GM23338 (cell line): ENCODE measurements at regions not wholly inside any gene's neighbourhood (a gene's known extent, or its start where the extent isn't known, plus 50 kb on each side); places are given as distances from the start of the nearest gene placed in this dataset.

Experiments used
- ATAC-seq: fragments of 200-7000 bp; cut with Tn5 transposase; 3 replicates; pipeline ENCODE4 v1.9.1; 2020
- DNase-seq: peaks from one replicate; pipeline ENCODE4 v3.0.0-alpha.2; 2015; ENCODE audit warnings: low spot score
- H2AFZ ChIP-seq: fragments of 200-600 bp; sonication (generic); 2 replicates; pipeline ENCODE4 v1.8.0; 2016; ENCODE audit warnings: antibody characterized with exemption, mild to moderate bottlenecking, moderate library complexity
- H3F3A ChIP-seq: fragments of 200-600 bp; sonication (generic); replicated peaks from 2 replicates; pipeline ENCODE4 v1.8.0; 2017; ENCODE audit warnings: antibody characterized with exemption, mixed run types, low read depth
- H3K27ac ChIP-seq: fragments of 200-600 bp; sonication (generic); 2 replicates; pipeline ENCODE4 v1.6.1; 2016; ENCODE audit warnings: low read depth
- H3K27me3 ChIP-seq: fragments of 200-600 bp; sonication (generic); 2 replicates; pipeline ENCODE4 v1.8.0; 2016; ENCODE audit warnings: mild to moderate bottlenecking, mixed run types, moderate library complexity; ENCODE audit not compliant: insufficient read depth
- H3K36me3 ChIP-seq: fragments of 200-600 bp; sonication (generic); 2 replicates; pipeline ENCODE4 v1.8.0; 2016; ENCODE audit warnings: mild to moderate bottlenecking; ENCODE audit not compliant: insufficient read depth
- H3K4me1 ChIP-seq: fragments of 200-600 bp; sonication (generic); 2 replicates; pipeline ENCODE4 v1.8.0; 2016; ENCODE audit warnings: mild to moderate bottlenecking, moderate library complexity; ENCODE audit not compliant: insufficient read depth
- H3K4me2 ChIP-seq: fragments of 200-600 bp; sonication (generic); 2 replicates; pipeline ENCODE4 v1.7.1; 2017; ENCODE audit warnings: mixed run types
- H3K4me3 ChIP-seq: fragments of 200-600 bp; sonication (generic); 2 replicates; pipeline ENCODE4 v1.6.1; 2016; ENCODE audit warnings: mixed run types
- H3K79me2 ChIP-seq: fragments of 200-600 bp; sonication (generic); replicated peaks from 2 replicates; pipeline ENCODE4 v1.8.0; 2017; ENCODE audit warnings: mild to moderate bottlenecking; ENCODE audit not compliant: insufficient read depth
- H3K9me2 ChIP-seq: fragments of 200-600 bp; sonication (generic); 2 replicates; pipeline ENCODE4 v1.8.0; 2017; ENCODE audit not compliant: insufficient read depth
- H4K20me1 ChIP-seq: fragments of 200-600 bp; sonication (generic); replicated peaks from 2 replicates; pipeline ENCODE4 v1.8.0; 2017; ENCODE audit warnings: mild to moderate bottlenecking; ENCODE audit not compliant: insufficient read depth
- H3K27ac Mint-ChIP-seq: 2 replicates; pipeline ENCODE4 v1.8.0; 2020; ENCODE audit warnings: inconsistent platforms, mild to moderate bottlenecking, moderate library complexity, mixed read lengths
- H3K27me3 Mint-ChIP-seq: 3 replicates; pipeline ENCODE4 v1.8.0; 2022; ENCODE audit warnings: low read depth, mild to moderate bottlenecking, moderate library complexity, mixed read lengths, inconsistent platforms; ENCODE audit not compliant: insufficient read depth, poor library complexity
- H3K36me3 Mint-ChIP-seq: 3 replicates; pipeline ENCODE4 v1.8.0; 2021; ENCODE audit warnings: low read depth, mild to moderate bottlenecking, inconsistent platforms, moderate library complexity, mixed read lengths
- H3K4me1 Mint-ChIP-seq: 3 replicates; pipeline ENCODE4 v1.8.0; 2020; ENCODE audit warnings: mild to moderate bottlenecking, inconsistent platforms, mixed read lengths
- H3K4me3 Mint-ChIP-seq: 3 replicates; pipeline ENCODE4 v1.8.0; 2021; ENCODE audit warnings: moderate library complexity, mild to moderate bottlenecking, inconsistent platforms, mixed read lengths
- H3K9me3 Mint-ChIP-seq: 3 replicates; pipeline ENCODE4 v1.8.0; 2020; ENCODE audit warnings: moderate library complexity, mild to moderate bottlenecking, inconsistent platforms, mixed read lengths
- CREB1 ChIP-seq: fragments of 250-450 bp; sonication (Bioruptor Pico); IDR thresholded peaks from 2 replicates; pipeline ENCODE4 v1.5.0; 2020; ENCODE audit warnings: low read depth, mild to moderate bottlenecking, moderate library complexity
- CTCF ChIP-seq, 2 experiments: fragments of 200-600 bp in 1 of 2; sonication (generic) in 1 of 2; conservative IDR thresholded peaks; 2 replicates each; pipeline versions ENCODE4 v1.5.1 to v1.6.1; 2016 to 2017; ENCODE audit warnings: antibody characterized with exemption in 2 of 2, low read depth in 2 of 2, mild to moderate bottlenecking in 2 of 2, moderate library complexity in 1 of 2
- ETS1 ChIP-seq: IDR thresholded peaks from 2 replicates; pipeline ENCODE4 v1.6.1; 2016; ENCODE audit warnings: antibody characterized with exemption
- EZH2 ChIP-seq: fragments of 200-600 bp; sonication (generic); IDR thresholded peaks from one replicate; pipeline ENCODE4 v1.8.0; 2017; ENCODE audit warnings: antibody characterized with exemption, mild to moderate bottlenecking, low read depth; ENCODE audit not compliant: unreplicated experiment
- EZH2phosphoT487 ChIP-seq: fragments of 200-600 bp; sonication (generic); IDR thresholded peaks from one replicate; pipeline ENCODE4 v1.8.1; 2018; ENCODE audit warnings: antibody characterized with exemption; ENCODE audit not compliant: unreplicated experiment
- POLR2AphosphoS5 ChIP-seq: IDR thresholded peaks from 2 replicates; pipeline ENCODE4 v1.6.1; 2016; ENCODE audit warnings: antibody characterized with exemption, low read depth
- REST ChIP-seq: IDR thresholded peaks from one replicate; pipeline ENCODE4 v1.6.1; 2018; ENCODE audit warnings: antibody characterized with exemption; ENCODE audit not compliant: unreplicated experiment
- STAT1 ChIP-seq: IDR thresholded peaks from one replicate; pipeline ENCODE4 v1.6.1; 2016; ENCODE audit warnings: antibody characterized with exemption; ENCODE audit not compliant: unreplicated experiment
- ZNF331 ChIP-seq: fragments of 250-450 bp; sonication (Bioruptor Pico); IDR thresholded peaks from 2 replicates; pipeline ENCODE4 v1.5.0; 2020; ENCODE audit warnings: low read depth, mild to moderate bottlenecking, moderate library complexity
- TF ChIP-seq, protein P1 (sequence below): fragments of 250-450 bp; sonication (Bioruptor Pico); IDR thresholded peaks from 2 replicates; pipeline ENCODE4 v1.5.0; 2020; ENCODE audit warnings: mild to moderate bottlenecking, moderate library complexity

DNA sequence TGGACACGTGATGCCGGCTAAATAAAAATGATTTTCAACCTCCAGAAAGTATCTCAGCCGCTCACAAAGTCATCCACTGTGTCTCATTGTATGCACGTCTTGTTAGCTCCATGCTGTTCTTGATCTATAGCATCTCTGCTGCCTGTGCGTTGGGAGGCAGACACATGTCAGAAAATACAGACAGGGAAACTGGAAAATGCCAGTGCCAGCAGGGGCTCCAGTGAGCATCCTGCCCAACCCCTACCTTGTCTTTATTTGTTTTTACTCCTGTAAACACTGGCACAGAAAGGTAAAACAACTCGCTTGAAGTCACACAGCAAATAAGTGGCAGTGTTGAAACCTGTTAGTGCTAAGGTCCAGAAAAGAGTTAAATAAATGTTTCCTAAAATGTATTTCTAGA is 208.1 kb upstream of the ASIC2 start:
- Mint-ChIP-seq H3K4me3 (no peak overlapping the region), H3K4me1 (no peaks in the 10 kb centered on the region), H3K27me3 (peaks cover 6% of the 10 kb centered on the region), H3K9me3 (no peaks in the 10 kb centered on the region; the same call in 2 of the 3 replicates), H3K36me3 (no peaks in the 10 kb centered on the region), H3K27ac (no peak overlapping the region)
- H3K27ac ChIP-seq, result no peak overlapping the region
- ATAC-seq (no peak), DNase-seq (peak; percentile 27)
- no peak overlapping the region for H3K4me3 ChIP-seq
- H3K79me2 ChIP-seq, result no peaks in the 10 kb centered on the region
- H3K36me3 ChIP-seq, result no peaks in the 10 kb centered on the region
- H4K20me1 ChIP-seq, result no peaks in the 10 kb centered on the region
- no peak overlapping the region for H2AFZ ChIP-seq
- H3K27me3 ChIP-seq, result no peaks in the 10 kb centered on the region
- no peaks in the 10 kb centered on the region for H3F3A ChIP-seq
- no peaks in the 10 kb centered on the region for H3K4me1 ChIP-seq
- TF ChIP-seq POLR2AphosphoS5 (no peak), CTCF (conservative IDR thresholded peaks at IDR 0.05; ENCODE audit: low read depth in 2 of 2) (0 out of 4 replicates have a peak, but pooled peaks have one; percentile 6 to 20)
- H3K4me2 ChIP-seq, result no peak overlapping the region
- H3K9me2 ChIP-seq, result no peaks in the 10 kb centered on the region

DNA sequence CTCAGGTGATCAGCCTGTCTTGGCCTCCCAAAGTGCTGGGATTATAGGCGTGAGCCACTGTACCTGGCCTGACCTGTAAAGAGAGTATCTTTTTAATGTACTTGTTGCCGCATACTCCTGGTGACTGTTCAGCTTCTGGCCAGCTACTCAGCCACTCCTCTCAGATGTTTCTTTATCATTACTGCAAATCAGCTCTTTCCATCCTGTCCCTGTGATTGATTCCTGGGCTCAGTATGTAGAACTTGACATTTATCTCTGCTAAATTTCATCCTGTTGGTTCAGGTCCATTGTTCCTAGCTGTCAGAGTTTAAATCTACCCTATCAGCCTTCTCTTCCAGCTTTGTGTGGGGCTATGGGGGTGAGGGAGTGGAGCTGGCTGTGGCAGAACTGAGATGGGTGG is 211.5 kb upstream of the ASIC2 start:
- peaks cover 4% of the 10 kb centered on the region for H3K27me3 Mint-ChIP-seq
- no peak overlapping the region for H3K27ac Mint-ChIP-seq
- Histone ChIP-seq H3K27me3 (no peaks in the 10 kb centered on the region), H3K4me3 (no peak overlapping the region), H3K4me1 (no peaks in the 10 kb centered on the region), H2AFZ (no peak overlapping the region), H3F3A (no peaks in the 10 kb centered on the region), H3K9me2 (no peaks in the 10 kb centered on the region), H3K36me3 (no peaks in the 10 kb centered on the region), H3K4me2 (no peak overlapping the region), H4K20me1 (no peaks in the 10 kb centered on the region), H3K79me2 (no peaks in the 10 kb centered on the region), H3K27ac (no peak overlapping the region)
- no peaks in the 10 kb centered on the region for H3K36me3 Mint-ChIP-seq
- DNase-seq, result no peak
- ATAC-seq, result no peak
- no peaks in the 10 kb centered on the region; the same call in 2 of the 3 replicates for H3K9me3 Mint-ChIP-seq
- H3K4me3 Mint-ChIP-seq, result no peak overlapping the region
- peaks cover 3% of the 10 kb centered on the region; the same call in 1 of the 3 replicates for H3K4me1 Mint-ChIP-seq
- TF ChIP-seq ETS1 (no peak), ZNF331 (no peak), EZH2phosphoT487 (no peak), REST (no peak), EZH2 (no peak), STAT1 (no peak), CREB1 (CRISPR knock-in tag) (no peak), POLR2AphosphoS5 (no peak)
- TF ChIP-seq, protein P1, sequence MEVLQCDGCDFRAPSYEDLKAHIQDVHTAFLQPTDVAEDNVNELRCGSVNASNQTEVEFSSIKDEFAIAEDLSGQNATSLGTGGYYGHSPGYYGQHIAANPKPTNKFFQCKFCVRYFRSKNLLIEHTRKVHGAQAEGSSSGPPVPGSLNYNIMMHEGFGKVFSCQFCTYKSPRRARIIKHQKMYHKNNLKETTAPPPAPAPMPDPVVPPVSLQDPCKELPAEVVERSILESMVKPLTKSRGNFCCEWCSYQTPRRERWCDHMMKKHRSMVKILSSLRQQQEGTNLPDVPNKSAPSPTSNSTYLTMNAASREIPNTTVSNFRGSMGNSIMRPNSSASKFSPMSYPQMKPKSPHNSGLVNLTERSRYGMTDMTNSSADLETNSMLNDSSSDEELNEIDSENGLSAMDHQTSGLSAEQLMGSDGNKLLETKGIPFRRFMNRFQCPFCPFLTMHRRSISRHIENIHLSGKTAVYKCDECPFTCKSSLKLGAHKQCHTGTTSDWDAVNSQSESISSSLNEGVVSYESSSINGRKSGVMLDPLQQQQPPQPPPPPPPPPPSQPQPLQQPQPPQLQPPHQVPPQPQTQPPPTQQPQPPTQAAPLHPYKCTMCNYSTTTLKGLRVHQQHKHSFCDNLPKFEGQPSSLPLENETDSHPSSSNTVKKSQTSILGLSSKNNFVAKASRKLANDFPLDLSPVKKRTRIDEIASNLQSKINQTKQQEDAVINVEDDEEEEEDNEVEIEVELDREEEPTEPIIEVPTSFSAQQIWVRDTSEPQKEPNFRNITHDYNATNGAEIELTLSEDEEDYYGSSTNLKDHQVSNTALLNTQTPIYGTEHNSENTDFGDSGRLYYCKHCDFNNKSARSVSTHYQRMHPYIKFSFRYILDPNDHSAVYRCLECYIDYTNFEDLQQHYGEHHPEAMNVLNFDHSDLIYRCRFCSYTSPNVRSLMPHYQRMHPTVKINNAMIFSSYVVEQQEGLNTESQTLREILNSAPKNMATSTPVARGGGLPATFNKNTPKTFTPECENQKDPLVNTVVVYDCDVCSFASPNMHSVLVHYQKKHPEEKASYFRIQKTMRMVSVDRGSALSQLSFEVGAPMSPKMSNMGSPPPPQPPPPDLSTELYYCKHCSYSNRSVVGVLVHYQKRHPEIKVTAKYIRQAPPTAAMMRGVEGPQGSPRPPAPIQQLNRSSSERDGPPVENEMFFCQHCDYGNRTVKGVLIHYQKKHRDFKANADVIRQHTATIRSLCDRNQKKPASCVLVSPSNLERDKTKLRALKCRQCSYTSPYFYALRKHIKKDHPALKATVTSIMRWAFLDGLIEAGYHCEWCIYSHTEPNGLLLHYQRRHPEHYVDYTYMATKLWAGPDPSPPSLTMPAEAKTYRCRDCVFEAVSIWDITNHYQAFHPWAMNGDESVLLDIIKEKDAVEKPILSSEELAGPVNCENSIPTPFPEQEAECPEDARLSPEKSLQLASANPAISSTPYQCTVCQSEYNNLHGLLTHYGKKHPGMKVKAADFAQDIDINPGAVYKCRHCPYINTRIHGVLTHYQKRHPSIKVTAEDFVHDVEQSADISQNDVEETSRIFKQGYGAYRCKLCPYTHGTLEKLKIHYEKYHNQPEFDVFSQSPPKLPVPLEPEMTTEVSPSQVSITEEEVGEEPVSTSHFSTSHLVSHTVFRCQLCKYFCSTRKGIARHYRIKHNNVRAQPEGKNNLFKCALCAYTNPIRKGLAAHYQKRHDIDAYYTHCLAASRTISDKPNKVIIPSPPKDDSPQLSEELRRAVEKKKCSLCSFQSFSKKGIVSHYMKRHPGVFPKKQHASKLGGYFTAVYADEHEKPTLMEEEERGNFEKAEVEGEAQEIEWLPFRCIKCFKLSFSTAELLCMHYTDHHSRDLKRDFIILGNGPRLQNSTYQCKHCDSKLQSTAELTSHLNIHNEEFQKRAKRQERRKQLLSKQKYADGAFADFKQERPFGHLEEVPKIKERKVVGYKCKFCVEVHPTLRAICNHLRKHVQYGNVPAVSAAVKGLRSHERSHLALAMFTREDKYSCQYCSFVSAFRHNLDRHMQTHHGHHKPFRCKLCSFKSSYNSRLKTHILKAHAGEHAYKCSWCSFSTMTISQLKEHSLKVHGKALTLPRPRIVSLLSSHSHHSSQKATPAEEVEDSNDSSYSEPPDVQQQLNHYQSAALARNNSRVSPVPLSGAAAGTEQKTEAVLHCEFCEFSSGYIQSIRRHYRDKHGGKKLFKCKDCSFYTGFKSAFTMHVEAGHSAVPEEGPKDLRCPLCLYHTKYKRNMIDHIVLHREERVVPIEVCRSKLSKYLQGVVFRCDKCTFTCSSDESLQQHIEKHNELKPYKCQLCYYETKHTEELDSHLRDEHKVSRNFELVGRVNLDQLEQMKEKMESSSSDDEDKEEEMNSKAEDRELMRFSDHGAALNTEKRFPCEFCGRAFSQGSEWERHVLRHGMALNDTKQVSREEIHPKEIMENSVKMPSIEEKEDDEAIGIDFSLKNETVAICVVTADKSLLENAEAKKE, result no peak
